H1 (cell line): ENCODE measurements at regions not wholly inside any gene's neighbourhood (a gene's known extent, or its start where the extent isn't known, plus 50 kb on each side); places are given as distances from the start of the nearest gene placed in this dataset.

Experiments used
- BCL11A ChIP-seq, 2 experiments: IDR thresholded peaks; one replicate each; pipeline ENCODE4 v1.6.1; 2011; ENCODE audit warnings: low read depth in 2 of 2, low read length in 2 of 2, mild to moderate bottlenecking in 2 of 2
- CREB1 ChIP-seq: IDR thresholded peaks from 2 replicates; pipeline ENCODE4 v1.6.1; 2012; ENCODE audit warnings: inconsistent platforms
- EZH2 ChIP-seq: fragments of 200-600 bp; sonication (generic); IDR thresholded peaks from 2 replicates; pipeline ENCODE4 v1.7.1; 2012; ENCODE audit warnings: low read depth, mild to moderate bottlenecking, moderate library complexity, low read length, inconsistent platforms; ENCODE audit not compliant: severe bottlenecking
- FOSL1 ChIP-seq: IDR thresholded peaks from 2 replicates; pipeline ENCODE4 v1.6.1; 2011; ENCODE audit warnings: mild to moderate bottlenecking, low read depth, low read length, moderate library complexity; ENCODE audit not compliant: insufficient read depth
- HDAC6 ChIP-seq: IDR thresholded peaks from one replicate; pipeline ENCODE4 v1.7.1; 2012; ENCODE audit warnings: low read depth, mild to moderate bottlenecking, inconsistent platforms, low read length, moderate library complexity
- JUN ChIP-seq: IDR thresholded peaks from 2 replicates; pipeline ENCODE4 v1.6.1; 2011; ENCODE audit warnings: low read depth, mild to moderate bottlenecking, improper control_type of control experiment, low read length
- JUND ChIP-seq: IDR thresholded peaks from 2 replicates; pipeline ENCODE4 v1.6.1; 2011; ENCODE audit warnings: mild to moderate bottlenecking, improper control_type of control experiment, low read length
- POLR2A ChIP-seq, 2 experiments: IDR thresholded peaks; 1 replicate in 1 of 2; 2 replicates in 1 of 2; pipeline ENCODE4 v1.6.1; 2011; ENCODE audit warnings: low read depth in 2 of 2, low read length in 2 of 2, mild to moderate bottlenecking in 2 of 2; ENCODE audit errors: control extremely low read depth in 1 of 2
- POLR2AphosphoS5 ChIP-seq: IDR thresholded peaks from 2 replicates; pipeline ENCODE4 v1.6.1; 2011; ENCODE audit warnings: low read depth, low read length
- RAD21 ChIP-seq, 2 experiments: IDR thresholded peaks in 1 of 2; conservative IDR thresholded peaks in 1 of 2; 2 replicates each; pipeline ENCODE4 v1.6.1; 2011; ENCODE audit warnings: low read depth in 2 of 2, low read length in 2 of 2, improper control_type of control experiment in 1 of 2, inconsistent platforms in 1 of 2, mild to moderate bottlenecking in 1 of 2, moderate library complexity in 1 of 2
- TCF12 ChIP-seq: IDR thresholded peaks from 2 replicates; pipeline ENCODE4 v1.6.1; 2011; ENCODE audit warnings: low read depth, mild to moderate bottlenecking, low read length
- YY1 ChIP-seq: IDR thresholded peaks from 2 replicates; pipeline ENCODE4 v1.6.1; 2011; ENCODE audit warnings: low read depth, mild to moderate bottlenecking, low read length
- TF ChIP-seq, protein P1 (sequence below), 3 experiments: IDR thresholded peaks; 1 replicate in 2 of 3; 2 replicates in 1 of 3; pipeline versions ENCODE4 v1.5.1 to v1.6.1; 2011; ENCODE audit warnings: low read length in 3 of 3, mild to moderate bottlenecking in 3 of 3, inconsistent platforms in 2 of 3, low read depth in 1 of 3, moderate library complexity in 1 of 3; ENCODE audit not compliant: insufficient read depth in 1 of 3; ENCODE audit errors: control extremely low read depth in 1 of 3
- TF ChIP-seq, protein P2 (sequence below): fragments of 300-600 bp; sonication (generic); IDR thresholded peaks from 2 replicates; pipeline ENCODE4 v1.7.1; 2012; ENCODE audit warnings: low read length, moderate library complexity, mild to moderate bottlenecking, inconsistent platforms; ENCODE audit not compliant: insufficient replicate concordance

DNA sequence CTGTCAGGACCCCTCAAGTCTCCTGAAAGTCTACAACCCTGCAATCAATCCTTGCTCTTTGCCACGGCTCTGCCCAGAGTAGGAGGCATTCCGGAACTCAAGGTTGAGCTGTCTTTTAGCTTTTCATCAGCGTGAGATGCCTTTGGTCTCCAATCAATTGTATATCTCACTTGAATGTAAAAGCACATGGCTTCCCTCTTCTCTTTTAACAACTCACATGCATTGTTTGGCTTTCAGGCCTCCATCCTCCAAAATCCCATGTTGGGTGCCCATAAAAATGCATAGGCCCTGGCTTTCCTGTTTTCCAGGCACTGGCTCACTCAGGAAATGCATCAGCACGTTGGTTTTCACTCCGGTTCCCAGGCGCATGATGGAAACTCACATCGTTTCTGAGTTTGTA is 64.0 kb upstream of the FOXF1 start:
- no peak for TF ChIP-seq YY1
- TF ChIP-seq, protein P1, sequence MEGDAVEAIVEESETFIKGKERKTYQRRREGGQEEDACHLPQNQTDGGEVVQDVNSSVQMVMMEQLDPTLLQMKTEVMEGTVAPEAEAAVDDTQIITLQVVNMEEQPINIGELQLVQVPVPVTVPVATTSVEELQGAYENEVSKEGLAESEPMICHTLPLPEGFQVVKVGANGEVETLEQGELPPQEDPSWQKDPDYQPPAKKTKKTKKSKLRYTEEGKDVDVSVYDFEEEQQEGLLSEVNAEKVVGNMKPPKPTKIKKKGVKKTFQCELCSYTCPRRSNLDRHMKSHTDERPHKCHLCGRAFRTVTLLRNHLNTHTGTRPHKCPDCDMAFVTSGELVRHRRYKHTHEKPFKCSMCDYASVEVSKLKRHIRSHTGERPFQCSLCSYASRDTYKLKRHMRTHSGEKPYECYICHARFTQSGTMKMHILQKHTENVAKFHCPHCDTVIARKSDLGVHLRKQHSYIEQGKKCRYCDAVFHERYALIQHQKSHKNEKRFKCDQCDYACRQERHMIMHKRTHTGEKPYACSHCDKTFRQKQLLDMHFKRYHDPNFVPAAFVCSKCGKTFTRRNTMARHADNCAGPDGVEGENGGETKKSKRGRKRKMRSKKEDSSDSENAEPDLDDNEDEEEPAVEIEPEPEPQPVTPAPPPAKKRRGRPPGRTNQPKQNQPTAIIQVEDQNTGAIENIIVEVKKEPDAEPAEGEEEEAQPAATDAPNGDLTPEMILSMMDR (IDR thresholded peaks at IDR 0.05; ENCODE audit: control extremely low read depth in 1 of 3, insufficient read depth in 1 of 3, low read depth in 1 of 3, low read length in 3 of 3), result no peak
- no peak for TF ChIP-seq POLR2A (IDR thresholded peaks at IDR 0.05; ENCODE audit: control extremely low read depth in 1 of 2, low read depth in 2 of 2, low read length in 2 of 2)
- TF ChIP-seq JUN, result no peak
- TF ChIP-seq RAD21 (IDR thresholded peaks at IDR 0.05 in 1 of 2, conservative IDR thresholded peaks at IDR 0.05 in 1 of 2; ENCODE audit: low read depth in 2 of 2, low read length in 2 of 2), result no peak
- TF ChIP-seq FOSL1, result no peak
- no peak for TF ChIP-seq BCL11A (IDR thresholded peaks at IDR 0.05; ENCODE audit: low read depth in 2 of 2, low read length in 2 of 2)
- no peak for TF ChIP-seq EZH2
- TF ChIP-seq JUND, result no peak
- no peak for TF ChIP-seq CREB1
- TF ChIP-seq, protein P2, sequence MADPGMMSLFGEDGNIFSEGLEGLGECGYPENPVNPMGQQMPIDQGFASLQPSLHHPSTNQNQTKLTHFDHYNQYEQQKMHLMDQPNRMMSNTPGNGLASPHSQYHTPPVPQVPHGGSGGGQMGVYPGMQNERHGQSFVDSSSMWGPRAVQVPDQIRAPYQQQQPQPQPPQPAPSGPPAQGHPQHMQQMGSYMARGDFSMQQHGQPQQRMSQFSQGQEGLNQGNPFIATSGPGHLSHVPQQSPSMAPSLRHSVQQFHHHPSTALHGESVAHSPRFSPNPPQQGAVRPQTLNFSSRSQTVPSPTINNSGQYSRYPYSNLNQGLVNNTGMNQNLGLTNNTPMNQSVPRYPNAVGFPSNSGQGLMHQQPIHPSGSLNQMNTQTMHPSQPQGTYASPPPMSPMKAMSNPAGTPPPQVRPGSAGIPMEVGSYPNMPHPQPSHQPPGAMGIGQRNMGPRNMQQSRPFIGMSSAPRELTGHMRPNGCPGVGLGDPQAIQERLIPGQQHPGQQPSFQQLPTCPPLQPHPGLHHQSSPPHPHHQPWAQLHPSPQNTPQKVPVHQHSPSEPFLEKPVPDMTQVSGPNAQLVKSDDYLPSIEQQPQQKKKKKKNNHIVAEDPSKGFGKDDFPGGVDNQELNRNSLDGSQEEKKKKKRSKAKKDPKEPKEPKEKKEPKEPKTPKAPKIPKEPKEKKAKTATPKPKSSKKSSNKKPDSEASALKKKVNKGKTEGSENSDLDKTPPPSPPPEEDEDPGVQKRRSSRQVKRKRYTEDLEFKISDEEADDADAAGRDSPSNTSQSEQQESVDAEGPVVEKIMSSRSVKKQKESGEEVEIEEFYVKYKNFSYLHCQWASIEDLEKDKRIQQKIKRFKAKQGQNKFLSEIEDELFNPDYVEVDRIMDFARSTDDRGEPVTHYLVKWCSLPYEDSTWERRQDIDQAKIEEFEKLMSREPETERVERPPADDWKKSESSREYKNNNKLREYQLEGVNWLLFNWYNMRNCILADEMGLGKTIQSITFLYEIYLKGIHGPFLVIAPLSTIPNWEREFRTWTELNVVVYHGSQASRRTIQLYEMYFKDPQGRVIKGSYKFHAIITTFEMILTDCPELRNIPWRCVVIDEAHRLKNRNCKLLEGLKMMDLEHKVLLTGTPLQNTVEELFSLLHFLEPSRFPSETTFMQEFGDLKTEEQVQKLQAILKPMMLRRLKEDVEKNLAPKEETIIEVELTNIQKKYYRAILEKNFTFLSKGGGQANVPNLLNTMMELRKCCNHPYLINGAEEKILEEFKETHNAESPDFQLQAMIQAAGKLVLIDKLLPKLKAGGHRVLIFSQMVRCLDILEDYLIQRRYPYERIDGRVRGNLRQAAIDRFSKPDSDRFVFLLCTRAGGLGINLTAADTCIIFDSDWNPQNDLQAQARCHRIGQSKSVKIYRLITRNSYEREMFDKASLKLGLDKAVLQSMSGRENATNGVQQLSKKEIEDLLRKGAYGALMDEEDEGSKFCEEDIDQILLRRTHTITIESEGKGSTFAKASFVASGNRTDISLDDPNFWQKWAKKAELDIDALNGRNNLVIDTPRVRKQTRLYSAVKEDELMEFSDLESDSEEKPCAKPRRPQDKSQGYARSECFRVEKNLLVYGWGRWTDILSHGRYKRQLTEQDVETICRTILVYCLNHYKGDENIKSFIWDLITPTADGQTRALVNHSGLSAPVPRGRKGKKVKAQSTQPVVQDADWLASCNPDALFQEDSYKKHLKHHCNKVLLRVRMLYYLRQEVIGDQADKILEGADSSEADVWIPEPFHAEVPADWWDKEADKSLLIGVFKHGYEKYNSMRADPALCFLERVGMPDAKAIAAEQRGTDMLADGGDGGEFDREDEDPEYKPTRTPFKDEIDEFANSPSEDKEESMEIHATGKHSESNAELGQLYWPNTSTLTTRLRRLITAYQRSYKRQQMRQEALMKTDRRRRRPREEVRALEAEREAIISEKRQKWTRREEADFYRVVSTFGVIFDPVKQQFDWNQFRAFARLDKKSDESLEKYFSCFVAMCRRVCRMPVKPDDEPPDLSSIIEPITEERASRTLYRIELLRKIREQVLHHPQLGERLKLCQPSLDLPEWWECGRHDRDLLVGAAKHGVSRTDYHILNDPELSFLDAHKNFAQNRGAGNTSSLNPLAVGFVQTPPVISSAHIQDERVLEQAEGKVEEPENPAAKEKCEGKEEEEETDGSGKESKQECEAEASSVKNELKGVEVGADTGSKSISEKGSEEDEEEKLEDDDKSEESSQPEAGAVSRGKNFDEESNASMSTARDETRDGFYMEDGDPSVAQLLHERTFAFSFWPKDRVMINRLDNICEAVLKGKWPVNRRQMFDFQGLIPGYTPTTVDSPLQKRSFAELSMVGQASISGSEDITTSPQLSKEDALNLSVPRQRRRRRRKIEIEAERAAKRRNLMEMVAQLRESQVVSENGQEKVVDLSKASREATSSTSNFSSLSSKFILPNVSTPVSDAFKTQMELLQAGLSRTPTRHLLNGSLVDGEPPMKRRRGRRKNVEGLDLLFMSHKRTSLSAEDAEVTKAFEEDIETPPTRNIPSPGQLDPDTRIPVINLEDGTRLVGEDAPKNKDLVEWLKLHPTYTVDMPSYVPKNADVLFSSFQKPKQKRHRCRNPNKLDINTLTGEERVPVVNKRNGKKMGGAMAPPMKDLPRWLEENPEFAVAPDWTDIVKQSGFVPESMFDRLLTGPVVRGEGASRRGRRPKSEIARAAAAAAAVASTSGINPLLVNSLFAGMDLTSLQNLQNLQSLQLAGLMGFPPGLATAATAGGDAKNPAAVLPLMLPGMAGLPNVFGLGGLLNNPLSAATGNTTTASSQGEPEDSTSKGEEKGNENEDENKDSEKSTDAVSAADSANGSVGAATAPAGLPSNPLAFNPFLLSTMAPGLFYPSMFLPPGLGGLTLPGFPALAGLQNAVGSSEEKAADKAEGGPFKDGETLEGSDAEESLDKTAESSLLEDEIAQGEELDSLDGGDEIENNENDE, result no peak
- TF ChIP-seq TCF12, result no peak
- TF ChIP-seq POLR2AphosphoS5, result no peak
- no peak for TF ChIP-seq HDAC6
